ENCODE measurements at regions not wholly inside any gene's neighbourhood (a gene's known extent, or its start where the extent isn't known, plus 50 kb on each side); places are given as distances from the start of the nearest gene placed in this dataset.
A peak's percentile ranks its signal among the peaks of the same experiment; 100 is the strongest.

DNA sequence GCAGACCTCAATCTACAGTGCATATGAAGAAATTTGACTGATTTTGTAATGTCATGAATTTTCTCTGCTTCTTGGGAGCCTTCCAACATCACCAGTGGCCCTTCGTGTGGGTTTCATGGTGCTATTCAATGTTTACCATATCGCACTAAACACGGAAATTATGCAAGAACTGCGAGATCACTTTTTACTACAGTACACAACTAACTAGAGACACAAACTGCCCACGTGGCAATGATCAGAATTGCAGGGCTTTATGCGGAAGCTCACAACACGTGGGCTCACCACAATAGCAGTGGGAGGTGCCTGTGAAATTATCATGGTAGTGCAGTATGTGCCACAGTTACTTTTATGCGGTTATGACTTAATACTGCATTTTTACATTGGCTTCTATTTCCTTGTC, 449.7 kb upstream of the KLF6 start:
- Mint-ChIP-seq H3K9me3 (peaks cover 4 to 8% (median 7%) of the 10 kb centered on the region in 3 donors), H3K4me1 (peaks cover 0 to 16% (median 11%) of the 10 kb centered on the region in 3 donors), H3K27me3 (peaks cover 0 to 3% of the 10 kb centered on the region in 2 donors), H3K4me3 (no peak overlapping the region), H3K36me3 (no peaks in the 10 kb centered on the region), H3K27ac (peak overlapping the region in 1 of 2 donors; percentile 70)
- Histone ChIP-seq H3K27ac (ENCODE audit: low read length) (peak overlapping the region; percentile 36), H3K27me3 (replicated peaks in 1 of 2; ENCODE audit: control insufficient read depth in 2 of 2, extremely low read depth in 1 of 2, insufficient read depth in 2 of 2, low read length in 1 of 2) (no peaks in the 10 kb centered on the region), H3K36me3 (ENCODE audit: control insufficient read depth in 2 of 2, extremely low read depth in 1 of 2, insufficient read depth in 1 of 2, low read length in 1 of 2) (no peaks in the 10 kb centered on the region), H3K9me3 (no peaks in the 10 kb centered on the region), H3K4me1 (ENCODE audit: control insufficient read depth in 1 of 2, extremely low read depth in 1 of 2, insufficient read depth in 2 of 2, low read length in 2 of 2) (peaks cover 0 to 14% of the 10 kb centered on the region in 2 experiments), H3K4me3 (ENCODE audit: control insufficient read depth in 1 of 2, extremely low read depth in 1 of 2, low read length in 1 of 2) (no peak overlapping the region)
- peak in 33 of 35 experiments; percentile 2 to 76 (median 46) for DNase-seq
- 69% methylated on average over 4 of the region's 8 CpGs for WGBS (ENCODE audit: insufficient coverage)
- POLR2A ChIA-PET: interaction anchor here in 1 of 2 donors (0.6 kb wide), 1 partner anchor 419 kb away, joined by 4 read pairs; no protein-coding TSS in a partner anchor
- ATAC-seq (replicated peaks in 1 of 4): peak; percentile 43 to 91 (median 74)
- CTCF ChIA-PET: interaction anchor here in 1 of 2 donors (0.7 kb wide), 1 partner anchor 566 kb away, joined by 3 read pairs; no protein-coding TSS in a partner anchor

GRCh38 chr10:4231439-4231838, 446.4 kb upstream of the KLF6 start:
- H3K27ac ChIP-seq (ENCODE audit: low read length): no peak overlapping the region

GRCh38 chr10:4230036-4230435, 445.0 kb upstream of the KLF6 start:
- DNase-seq: no peak
- H3K4me3 ChIP-seq (ENCODE audit: control insufficient read depth in 1 of 2, extremely low read depth in 1 of 2, low read length in 1 of 2): no peak overlapping the region
- POLR2A ChIA-PET: no interaction called here
- no peaks in the 10 kb centered on the region for H3K9me3 Mint-ChIP-seq
- no peak overlapping the region for H3K27ac ChIP-seq (ENCODE audit: low read length)
- no peak overlapping the region for H3K27ac Mint-ChIP-seq
- no CpG with 5 or more reads among the region's 1 CpG for WGBS (ENCODE audit: insufficient coverage)
- no peaks in the 10 kb centered on the region for H3K9me3 ChIP-seq
- no peaks in the 10 kb centered on the region for H3K27me3 Mint-ChIP-seq
- H3K4me1 ChIP-seq (ENCODE audit: control insufficient read depth in 1 of 2, extremely low read depth in 1 of 2, insufficient read depth in 2 of 2, low read length in 2 of 2): peaks cover 0 to 4% of the 10 kb centered on the region in 2 experiments
- H3K36me3 ChIP-seq (ENCODE audit: control insufficient read depth in 2 of 2, extremely low read depth in 1 of 2, insufficient read depth in 1 of 2, low read length in 1 of 2): no peaks in the 10 kb centered on the region
- H3K4me3 Mint-ChIP-seq: no peak overlapping the region
- H3K4me1 Mint-ChIP-seq: peaks cover 0 to 10% (median 8%) of the 10 kb centered on the region in 3 donors
- H3K27me3 ChIP-seq (replicated peaks in 1 of 2; ENCODE audit: control insufficient read depth in 2 of 2, extremely low read depth in 1 of 2, insufficient read depth in 2 of 2, low read length in 1 of 2): no peaks in the 10 kb centered on the region
- no peaks in the 10 kb centered on the region for H3K36me3 Mint-ChIP-seq
- ATAC-seq (replicated peaks in 1 of 4): no peak
- CTCF ChIA-PET: interaction anchor here in 1 of 2 donors (0.5 to 0.6 kb wide), 2 partner anchors 110 to 625 kb away, joined by 4 to 5 read pairs; no protein-coding TSS in a partner anchor

More at GRCh38 chr10:4231439-4231838, 446.4 kb upstream of the KLF6 start:
- H3K36me3 ChIP-seq (ENCODE audit: control insufficient read depth in 2 of 2, extremely low read depth in 1 of 2, insufficient read depth in 1 of 2, low read length in 1 of 2): no peaks in the 10 kb centered on the region
- 97% methylated on average over 3 of the region's 7 CpGs for WGBS (ENCODE audit: insufficient coverage)
- Mint-ChIP-seq H3K27ac (no peak overlapping the region), H3K27me3 (no peaks in the 10 kb centered on the region), H3K4me3 (no peak overlapping the region), H3K4me1 (peaks cover 0 to 16% (median 11%) of the 10 kb centered on the region in 3 donors), H3K9me3 (no peaks in the 10 kb centered on the region), H3K36me3 (no peaks in the 10 kb centered on the region)
- POLR2A ChIA-PET: interaction anchor here in 1 of 2 donors (0.6 kb wide), 1 partner anchor 72 kb away, joined by 3 read pairs; no protein-coding TSS in a partner anchor
- CTCF ChIA-PET: interaction anchor here in 1 of 2 donors (0.8 to 1.0 kb wide), 2 partner anchors 19 to 424 kb away, joined by 3 read pairs; no protein-coding TSS in a partner anchor
- H3K4me3 ChIP-seq (ENCODE audit: control insufficient read depth in 1 of 2, extremely low read depth in 1 of 2, low read length in 1 of 2): no peak overlapping the region
- DNase-seq (no peak), ATAC-seq (replicated peaks in 1 of 4) (no peak)
- peaks cover 0 to 14% of the 10 kb centered on the region in 2 experiments for H3K4me1 ChIP-seq (ENCODE audit: control insufficient read depth in 1 of 2, extremely low read depth in 1 of 2, insufficient read depth in 2 of 2, low read length in 2 of 2)
- no peaks in the 10 kb centered on the region for H3K27me3 ChIP-seq (replicated peaks in 1 of 2; ENCODE audit: control insufficient read depth in 2 of 2, extremely low read depth in 1 of 2, insufficient read depth in 2 of 2, low read length in 1 of 2)
- H3K9me3 ChIP-seq: no peaks in the 10 kb centered on the region

GRCh38 chr10:4229106-4229505, 444.1 kb upstream of the KLF6 start:
- Mint-ChIP-seq H3K4me3 (no peak overlapping the region), H3K27me3 (no peaks in the 10 kb centered on the region), H3K27ac (no peak overlapping the region), H3K4me1 (peaks cover 0 to 5% (median 4%) of the 10 kb centered on the region in 3 donors), H3K36me3 (no peaks in the 10 kb centered on the region), H3K9me3 (no peaks in the 10 kb centered on the region)
- DNase-seq (no peak), ATAC-seq (replicated peaks in 1 of 4) (no peak)
- Histone ChIP-seq H3K36me3 (ENCODE audit: control insufficient read depth in 2 of 2, extremely low read depth in 1 of 2, insufficient read depth in 1 of 2, low read length in 1 of 2) (no peaks in the 10 kb centered on the region), H3K9me3 (no peaks in the 10 kb centered on the region), H3K27me3 (replicated peaks in 1 of 2; ENCODE audit: control insufficient read depth in 2 of 2, extremely low read depth in 1 of 2, insufficient read depth in 2 of 2, low read length in 1 of 2) (no peaks in the 10 kb centered on the region), H3K27ac (ENCODE audit: low read length) (no peak overlapping the region), H3K4me3 (ENCODE audit: control insufficient read depth in 1 of 2, extremely low read depth in 1 of 2, low read length in 1 of 2) (no peak overlapping the region), H3K4me1 (ENCODE audit: control insufficient read depth in 1 of 2, extremely low read depth in 1 of 2, insufficient read depth in 2 of 2, low read length in 2 of 2) (no peaks in the 10 kb centered on the region)
- ChIA-PET CTCF (no interaction called here), POLR2A (no interaction called here)
- WGBS (ENCODE audit: insufficient coverage): 100% methylated on average over 4 of the region's 5 CpGs

DNA sequence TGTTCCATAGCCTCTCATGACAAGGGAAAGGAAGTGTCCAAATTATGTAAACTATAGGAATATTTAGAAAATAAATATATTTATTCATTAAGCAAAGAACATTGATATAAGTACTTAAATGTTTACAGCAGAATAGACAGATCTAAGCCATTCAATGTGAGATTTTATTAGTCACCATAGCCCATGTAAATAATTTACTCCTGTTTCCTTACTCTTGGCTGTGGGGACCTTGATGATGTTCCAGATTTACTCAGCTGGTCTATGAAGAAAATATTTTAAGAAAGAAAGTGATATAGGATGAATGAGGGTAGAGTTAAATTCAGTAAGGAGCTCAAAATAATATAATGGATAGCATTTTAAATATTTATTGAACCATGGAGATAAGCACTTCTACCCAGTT, 442.6 kb upstream of the KLF6 start:
- no peaks in the 10 kb centered on the region for H3K36me3 Mint-ChIP-seq
- CTCF ChIA-PET: no interaction called here
- Histone ChIP-seq H3K4me1 (ENCODE audit: control insufficient read depth in 1 of 2, extremely low read depth in 1 of 2, insufficient read depth in 2 of 2, low read length in 2 of 2) (no peaks in the 10 kb centered on the region), H3K36me3 (ENCODE audit: control insufficient read depth in 2 of 2, extremely low read depth in 1 of 2, insufficient read depth in 1 of 2, low read length in 1 of 2) (no peaks in the 10 kb centered on the region), H3K27me3 (replicated peaks in 1 of 2; ENCODE audit: control insufficient read depth in 2 of 2, extremely low read depth in 1 of 2, insufficient read depth in 2 of 2, low read length in 1 of 2) (no peaks in the 10 kb centered on the region), H3K9me3 (no peaks in the 10 kb centered on the region), H3K4me3 (ENCODE audit: control insufficient read depth in 1 of 2, extremely low read depth in 1 of 2, low read length in 1 of 2) (no peak overlapping the region), H3K27ac (ENCODE audit: low read length) (no peak overlapping the region)
- POLR2A ChIA-PET: interaction anchor here in 1 of 2 donors (0.6 kb wide), 1 partner anchor 700 kb away, joined by 5 read pairs; no protein-coding TSS in a partner anchor
- ATAC-seq (replicated peaks in 1 of 4) (no peak), DNase-seq (no peak)
- H3K4me1 Mint-ChIP-seq: peaks cover 0 to 5% (median 4%) of the 10 kb centered on the region in 3 donors
- H3K4me3 Mint-ChIP-seq: no peak overlapping the region
- no peak overlapping the region for H3K27ac Mint-ChIP-seq
- no peaks in the 10 kb centered on the region for H3K27me3 Mint-ChIP-seq
- H3K9me3 Mint-ChIP-seq: no peaks in the 10 kb centered on the region

GRCh38 chr10:4226941-4227540, 442.0 kb upstream of the KLF6 start:
- no peaks in the 10 kb centered on the region for H3K9me3 Mint-ChIP-seq

More at GRCh38 chr10:4226941-4227540, 442.0 kb upstream of the KLF6 start:
- Histone ChIP-seq H3K4me3 (ENCODE audit: control insufficient read depth in 1 of 2, extremely low read depth in 1 of 2, low read length in 1 of 2) (no peak overlapping the region), H3K27me3 (replicated peaks in 1 of 2; ENCODE audit: control insufficient read depth in 2 of 2, extremely low read depth in 1 of 2, insufficient read depth in 2 of 2, low read length in 1 of 2) (no peaks in the 10 kb centered on the region), H3K9me3 (no peaks in the 10 kb centered on the region), H3K27ac (ENCODE audit: low read length) (no peak overlapping the region), H3K36me3 (ENCODE audit: control insufficient read depth in 2 of 2, extremely low read depth in 1 of 2, insufficient read depth in 1 of 2, low read length in 1 of 2) (no peaks in the 10 kb centered on the region), H3K4me1 (ENCODE audit: control insufficient read depth in 1 of 2, extremely low read depth in 1 of 2, insufficient read depth in 2 of 2, low read length in 2 of 2) (no peaks in the 10 kb centered on the region)
- DNase-seq (no peak), ATAC-seq (replicated peaks in 1 of 4) (no peak)
- POLR2A ChIA-PET: interaction anchor here in 1 of 2 donors (0.7 kb wide), 1 partner anchor 257 kb away, joined by 3 read pairs; no protein-coding TSS in a partner anchor
- no peaks in the 10 kb centered on the region for H3K27me3 Mint-ChIP-seq
- H3K27ac Mint-ChIP-seq: no peak overlapping the region
- H3K4me3 Mint-ChIP-seq: no peak overlapping the region
- CTCF ChIA-PET: no interaction called here
- no peaks in the 10 kb centered on the region for H3K36me3 Mint-ChIP-seq
- peaks cover 0 to under 1% (median 0%) of the 10 kb centered on the region in 3 donors for H3K4me1 Mint-ChIP-seq
- 97% methylated on average over 2 of the region's 4 CpGs for WGBS (ENCODE audit: insufficient coverage)
